Osteocyte (in vitro differentiated cells): ENCODE measurements at regions not wholly inside any gene's neighbourhood (a gene's known extent, or its start where the extent isn't known, plus 50 kb on each side); places are given as distances from the start of the nearest gene placed in this dataset.

Experiments used
- DNase-seq: peaks from one replicate; pipeline ENCODE4 v3.0.0; 2021; ENCODE audit warnings: mixed read lengths; ENCODE audit not compliant: unreplicated experiment; ENCODE audit errors: extremely low spot score
- H3K27ac Mint-ChIP-seq: one replicate; pipeline ENCODE4 v1.8.0; 2021; ENCODE audit warnings: mild to moderate bottlenecking, mixed read lengths; ENCODE audit not compliant: unreplicated experiment
- H3K27me3 Mint-ChIP-seq: one replicate; pipeline ENCODE4 v1.8.0; 2021; ENCODE audit warnings: mixed read lengths; ENCODE audit not compliant: unreplicated experiment
- H3K36me3 Mint-ChIP-seq: one replicate; pipeline ENCODE4 v1.8.0; 2021; ENCODE audit warnings: mixed read lengths; ENCODE audit not compliant: unreplicated experiment
- H3K4me1 Mint-ChIP-seq: one replicate; pipeline ENCODE4 v1.8.0; 2021; ENCODE audit warnings: mixed read lengths; ENCODE audit not compliant: unreplicated experiment
- H3K4me3 Mint-ChIP-seq: one replicate; pipeline ENCODE4 v1.8.0; 2021; ENCODE audit warnings: mild to moderate bottlenecking, moderate library complexity, mixed read lengths; ENCODE audit not compliant: unreplicated experiment
- H3K9me3 Mint-ChIP-seq: one replicate; pipeline ENCODE4 v1.8.0; 2021; ENCODE audit warnings: mixed read lengths; ENCODE audit not compliant: unreplicated experiment
- TF ChIP-seq, protein P1 (sequence below): fragments of 200-600 bp; sonication (generic); IDR thresholded peaks from 2 replicates; pipeline ENCODE4 v1.5.0; 2021; ENCODE audit warnings: antibody characterized with exemption, mild to moderate bottlenecking, moderate library complexity

DNA sequence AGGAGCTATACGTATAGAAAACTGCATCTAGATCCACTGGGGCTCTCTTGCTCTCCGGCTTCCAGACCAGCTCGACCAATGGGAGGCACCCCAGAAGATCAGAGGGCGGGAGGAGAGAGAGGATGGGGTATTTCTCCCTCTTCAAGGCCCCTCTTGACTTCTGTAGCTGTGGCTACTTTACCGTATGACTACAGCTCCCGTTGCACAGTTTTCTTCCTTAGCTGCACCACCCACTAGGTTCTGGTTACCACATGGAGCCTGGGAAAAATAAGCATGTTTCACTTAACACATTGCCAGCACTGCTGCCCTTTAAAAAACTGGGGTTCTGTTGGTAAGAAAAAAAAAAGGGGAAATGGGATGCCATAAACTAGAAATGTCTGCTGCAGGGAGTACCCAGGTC, 214.4 kb downstream of the TBX5 start:
- H3K27ac Mint-ChIP-seq = no peak overlapping the region

DNA sequence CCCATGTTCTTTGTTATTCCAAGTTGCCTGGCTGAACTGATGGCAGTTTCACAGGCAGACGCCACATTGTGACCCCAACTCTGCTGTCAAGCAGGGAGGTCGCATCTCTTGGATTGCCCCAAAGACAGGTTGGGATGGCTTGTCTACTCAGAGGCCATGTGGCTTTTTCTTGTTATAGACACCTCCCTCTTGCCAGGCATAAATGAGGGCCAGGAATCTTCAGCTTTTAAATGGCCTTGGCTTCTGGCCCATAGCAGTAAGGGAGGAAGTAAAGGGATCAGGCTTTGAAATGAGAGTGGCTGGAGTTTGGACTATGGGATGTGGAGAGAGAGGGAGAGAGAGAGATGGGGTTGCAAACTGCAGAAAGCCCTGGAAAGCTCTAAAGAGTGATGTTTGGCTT, 215.0 kb downstream of the TBX5 start:
- H3K4me3 Mint-ChIP-seq = no peak overlapping the region
- H3K27ac Mint-ChIP-seq = no peak overlapping the region
- H3K4me1 Mint-ChIP-seq = no peaks in the 10 kb centered on the region
- DNase-seq = no peak
- no peaks in the 10 kb centered on the region for H3K36me3 Mint-ChIP-seq
- H3K9me3 Mint-ChIP-seq = peaks cover 11% of the 10 kb centered on the region
- TF ChIP-seq, protein P1, sequence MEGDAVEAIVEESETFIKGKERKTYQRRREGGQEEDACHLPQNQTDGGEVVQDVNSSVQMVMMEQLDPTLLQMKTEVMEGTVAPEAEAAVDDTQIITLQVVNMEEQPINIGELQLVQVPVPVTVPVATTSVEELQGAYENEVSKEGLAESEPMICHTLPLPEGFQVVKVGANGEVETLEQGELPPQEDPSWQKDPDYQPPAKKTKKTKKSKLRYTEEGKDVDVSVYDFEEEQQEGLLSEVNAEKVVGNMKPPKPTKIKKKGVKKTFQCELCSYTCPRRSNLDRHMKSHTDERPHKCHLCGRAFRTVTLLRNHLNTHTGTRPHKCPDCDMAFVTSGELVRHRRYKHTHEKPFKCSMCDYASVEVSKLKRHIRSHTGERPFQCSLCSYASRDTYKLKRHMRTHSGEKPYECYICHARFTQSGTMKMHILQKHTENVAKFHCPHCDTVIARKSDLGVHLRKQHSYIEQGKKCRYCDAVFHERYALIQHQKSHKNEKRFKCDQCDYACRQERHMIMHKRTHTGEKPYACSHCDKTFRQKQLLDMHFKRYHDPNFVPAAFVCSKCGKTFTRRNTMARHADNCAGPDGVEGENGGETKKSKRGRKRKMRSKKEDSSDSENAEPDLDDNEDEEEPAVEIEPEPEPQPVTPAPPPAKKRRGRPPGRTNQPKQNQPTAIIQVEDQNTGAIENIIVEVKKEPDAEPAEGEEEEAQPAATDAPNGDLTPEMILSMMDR = no peak
- no peaks in the 10 kb centered on the region for H3K27me3 Mint-ChIP-seq

More for the DNA sequence above, 214.4 kb downstream of the TBX5 start:
- no peaks in the 10 kb centered on the region for H3K27me3 Mint-ChIP-seq
- TF ChIP-seq, protein P1 = no peak
- peaks cover 11% of the 10 kb centered on the region for H3K9me3 Mint-ChIP-seq
- H3K4me1 Mint-ChIP-seq = no peaks in the 10 kb centered on the region
- H3K36me3 Mint-ChIP-seq = no peaks in the 10 kb centered on the region
- no peak overlapping the region for H3K4me3 Mint-ChIP-seq
- DNase-seq = no peak

DNA sequence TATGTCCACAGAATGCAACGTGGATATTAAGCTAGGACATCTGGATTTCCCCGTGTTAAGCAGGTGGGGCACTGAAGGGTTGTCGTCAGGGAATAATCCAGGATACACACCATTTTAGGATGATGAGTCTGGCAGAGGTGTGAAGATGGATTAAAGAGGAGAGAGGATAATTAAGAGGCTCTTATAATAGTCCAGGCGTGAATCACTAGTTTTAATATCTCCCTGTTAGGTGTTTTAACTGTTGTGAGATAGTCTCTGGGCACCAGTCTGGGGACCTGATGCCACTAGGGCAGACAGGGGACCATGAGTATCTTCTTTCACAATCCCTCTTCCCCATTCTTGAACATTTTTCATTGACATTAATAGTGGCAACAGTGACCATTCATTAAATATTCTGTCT, 216.7 kb downstream of the TBX5 start:
- H3K4me1 Mint-ChIP-seq = no peaks in the 10 kb centered on the region
- TF ChIP-seq, protein P1 = no peak
- DNase-seq = no peak
- H3K9me3 Mint-ChIP-seq = peaks cover 11% of the 10 kb centered on the region
- no peak overlapping the region for H3K4me3 Mint-ChIP-seq
- H3K27ac Mint-ChIP-seq = no peak overlapping the region
- no peaks in the 10 kb centered on the region for H3K36me3 Mint-ChIP-seq
- no peaks in the 10 kb centered on the region for H3K27me3 Mint-ChIP-seq

DNA sequence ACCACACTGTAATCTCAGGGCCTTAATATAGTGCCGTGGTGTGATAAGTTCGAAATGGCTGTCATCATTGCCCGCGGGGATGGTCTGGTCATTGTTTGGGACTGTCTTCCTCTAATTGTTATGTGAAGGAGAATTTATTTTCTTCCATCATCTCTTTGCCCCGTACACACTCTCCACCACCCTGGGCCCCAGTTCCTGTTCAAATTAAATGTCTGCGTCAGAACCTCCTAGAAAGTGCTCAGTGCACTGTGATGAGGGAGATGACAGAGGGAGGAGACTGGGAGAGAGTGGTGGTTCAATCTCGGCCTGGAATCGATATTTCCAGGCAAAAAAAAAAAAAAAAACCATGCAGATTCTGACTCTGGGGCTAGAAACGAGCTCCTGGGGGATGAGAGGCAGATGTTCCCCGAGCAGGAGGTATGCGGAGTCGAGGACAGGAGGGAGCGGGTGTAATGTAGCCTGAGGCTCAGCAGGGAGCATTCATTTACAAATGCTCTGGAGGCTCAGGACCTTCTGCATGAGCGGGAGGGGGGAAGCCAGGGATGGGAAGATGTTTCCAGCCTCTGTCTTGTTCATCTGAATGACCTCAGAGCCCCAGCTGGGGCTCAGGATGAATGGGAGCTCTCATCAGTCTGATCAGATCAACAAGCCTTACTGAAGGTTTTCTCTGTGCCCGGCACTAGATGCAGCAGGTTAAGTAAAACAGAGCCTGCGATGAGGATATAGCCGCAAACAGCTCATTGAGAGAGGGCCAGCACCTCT, 219.5 kb downstream of the TBX5 start:
- H3K9me3 Mint-ChIP-seq = peaks cover 11% of the 10 kb centered on the region
- no peaks in the 10 kb centered on the region for H3K36me3 Mint-ChIP-seq
- H3K4me1 Mint-ChIP-seq = no peaks in the 10 kb centered on the region
- H3K27me3 Mint-ChIP-seq = no peaks in the 10 kb centered on the region
- H3K27ac Mint-ChIP-seq = no peak overlapping the region
- H3K4me3 Mint-ChIP-seq = no peak overlapping the region
- TF ChIP-seq, protein P1 = no peak
- DNase-seq = no peak

DNA sequence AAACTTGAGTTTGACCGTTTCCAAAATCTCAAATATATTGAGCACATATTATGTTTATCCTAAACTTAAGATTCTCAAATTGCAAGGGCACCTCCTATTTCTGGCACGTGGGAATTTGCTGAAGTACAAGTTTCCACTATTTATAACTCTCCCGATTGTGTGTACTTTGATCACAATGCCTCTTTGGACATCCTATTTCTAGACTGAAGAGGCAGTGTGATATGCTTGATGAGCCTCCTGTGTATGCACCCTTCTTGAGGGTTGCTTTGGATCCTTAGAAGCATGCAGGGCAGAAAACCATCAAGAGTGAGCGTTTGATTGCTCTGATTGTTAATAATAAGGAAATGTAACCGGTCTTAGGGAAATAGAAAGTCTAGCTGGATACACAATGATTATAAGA, 218.9 kb upstream of the RBM19 start:
- no peak overlapping the region for H3K4me3 Mint-ChIP-seq
- no peaks in the 10 kb centered on the region for H3K27me3 Mint-ChIP-seq
- TF ChIP-seq, protein P1 = no peak
- peaks cover 15% of the 10 kb centered on the region for H3K9me3 Mint-ChIP-seq
- no peak overlapping the region for H3K27ac Mint-ChIP-seq
- no peak for DNase-seq
- H3K36me3 Mint-ChIP-seq = no peaks in the 10 kb centered on the region
- no peaks in the 10 kb centered on the region for H3K4me1 Mint-ChIP-seq
